Activated naive CD4-positive, alpha-beta T cell treated with anti-CD3 and anti-CD28 coated beads, Interleukin-2, amount 50 U/mL, for 72 hours (primary cell): ENCODE measurements at regions not wholly inside any gene's neighbourhood (a gene's known extent, or its start where the extent isn't known, plus 50 kb on each side); places are given as distances from the start of the nearest gene placed in this dataset.
"Not testable (repeated sequence)": the region's sequence is repeated elsewhere in the genome, so short reads cannot be mapped to it uniquely, and the experiment has no call there.

Experiments
- ATAC-seq, 2 donors: fragments of 150-1000 bp; cut with Tn5 transposase; 2 replicates each; pipeline ENCODE4 v1.10.0; 2021; ENCODE audit warnings: mild to moderate bottlenecking in 2 of 2, moderate library complexity in 2 of 2
- DNase-seq, 2 donors: peaks; one replicate each; pipeline ENCODE4 v3.0.0; 2021 to 2022; ENCODE audit warnings: low spot score in 2 of 2
- H3K27ac Mint-ChIP-seq, 2 donors: one replicate each; pipeline ENCODE4 v1.8.0; 2022; ENCODE audit warnings: mild to moderate bottlenecking in 2 of 2, mixed read lengths in 2 of 2
- H3K36me3 Mint-ChIP-seq, 2 donors: one replicate each; pipeline ENCODE4 v1.8.0; 2022; ENCODE audit warnings: mixed read lengths in 2 of 2
- H3K9me3 Mint-ChIP-seq, 2 donors: one replicate each; pipeline ENCODE4 v1.8.0; 2022; ENCODE audit warnings: mixed read lengths in 2 of 2

DNA sequence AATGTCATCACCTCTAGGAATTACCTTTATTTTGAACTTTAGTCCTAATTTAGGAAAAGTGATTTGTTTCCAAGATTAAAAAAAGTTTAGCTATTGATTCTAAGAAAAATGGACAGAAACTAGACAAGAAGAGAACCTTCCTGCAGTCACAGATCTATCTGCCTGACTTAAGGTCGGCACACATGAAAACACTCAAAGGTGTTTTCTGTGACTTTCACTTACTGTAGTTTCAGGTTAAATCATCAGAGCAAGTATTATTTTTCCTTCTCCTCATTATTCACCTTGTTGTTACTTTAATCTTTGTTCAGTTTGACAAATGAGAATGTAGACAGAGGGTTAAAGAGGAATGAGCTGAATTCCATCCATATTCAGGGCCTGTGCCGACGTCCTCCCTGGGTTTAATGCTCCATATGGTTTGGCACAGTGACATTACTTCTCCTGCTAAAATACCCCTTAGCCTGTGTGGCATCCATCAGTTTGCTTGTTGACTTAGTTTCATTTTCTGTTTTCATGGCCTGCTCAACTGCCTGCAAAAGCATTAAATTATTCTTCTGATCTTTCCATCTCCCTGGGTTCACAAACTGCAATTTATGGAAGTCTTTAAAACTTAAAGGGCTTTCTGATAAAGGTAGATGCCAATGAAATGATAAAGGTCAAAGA lies 352.7 kb downstream of the NKX6-1 start:
- H3K9me3 Mint-ChIP-seq, result peaks cover 0 to 3% of the 10 kb centered on the region in 2 donors

DNA sequence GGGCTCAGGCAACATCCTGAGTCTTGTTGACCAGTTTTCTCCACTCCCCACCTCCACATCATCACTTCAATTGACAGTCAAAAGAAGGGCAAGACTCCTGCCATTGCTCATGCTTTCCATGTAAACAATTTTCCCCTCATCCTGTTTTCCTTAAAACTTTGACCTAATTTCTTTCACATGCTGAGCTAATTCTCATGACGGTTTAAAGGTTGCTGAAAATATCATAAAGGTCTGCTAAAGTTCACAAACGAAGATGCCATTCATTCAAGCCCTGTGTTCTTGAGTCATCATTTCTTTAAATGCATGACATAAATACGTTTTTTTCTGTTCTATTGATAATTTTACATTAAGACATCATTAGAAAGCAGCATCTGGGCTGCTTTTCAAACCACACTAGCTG lies 353.9 kb downstream of the NKX6-1 start:
- DNase-seq, result no peak
- peaks cover 0 to 3% of the 10 kb centered on the region in 2 donors for H3K9me3 Mint-ChIP-seq
- no peak overlapping the region for H3K27ac Mint-ChIP-seq
- no peak for ATAC-seq
- H3K36me3 Mint-ChIP-seq, result no peaks in the 10 kb centered on the region

More for the DNA sequence above, 352.7 kb downstream of the NKX6-1 start:
- Mint-ChIP-seq H3K27ac (no peak overlapping the region), H3K36me3 (no peaks in the 10 kb centered on the region)
- ATAC-seq (no peak), DNase-seq (no peak)

DNA sequence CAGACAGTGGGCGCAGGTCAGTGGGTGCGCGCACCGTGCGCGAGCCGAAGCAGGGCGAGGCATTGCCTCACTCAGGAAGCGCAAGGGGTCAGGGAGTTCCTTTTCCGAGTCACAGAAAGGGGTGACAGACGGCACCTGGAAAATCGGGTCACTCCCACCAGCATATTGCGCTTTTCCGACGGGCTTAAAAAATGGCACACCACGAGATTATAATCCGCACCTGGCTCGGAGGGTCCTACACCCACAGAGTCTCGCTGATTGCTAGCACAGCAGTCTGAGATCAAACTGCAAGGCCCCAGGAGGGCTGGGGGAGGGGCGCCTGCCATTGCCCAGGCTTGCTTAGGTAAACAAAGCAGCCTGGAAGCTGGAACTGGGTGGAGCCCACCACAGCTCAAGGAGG lies 372.2 kb downstream of the NKX6-1 start:
- not testable (repeated sequence) for H3K9me3 Mint-ChIP-seq, H3K27ac Mint-ChIP-seq, H3K36me3 Mint-ChIP-seq, DNase-seq, ATAC-seq

DNA sequence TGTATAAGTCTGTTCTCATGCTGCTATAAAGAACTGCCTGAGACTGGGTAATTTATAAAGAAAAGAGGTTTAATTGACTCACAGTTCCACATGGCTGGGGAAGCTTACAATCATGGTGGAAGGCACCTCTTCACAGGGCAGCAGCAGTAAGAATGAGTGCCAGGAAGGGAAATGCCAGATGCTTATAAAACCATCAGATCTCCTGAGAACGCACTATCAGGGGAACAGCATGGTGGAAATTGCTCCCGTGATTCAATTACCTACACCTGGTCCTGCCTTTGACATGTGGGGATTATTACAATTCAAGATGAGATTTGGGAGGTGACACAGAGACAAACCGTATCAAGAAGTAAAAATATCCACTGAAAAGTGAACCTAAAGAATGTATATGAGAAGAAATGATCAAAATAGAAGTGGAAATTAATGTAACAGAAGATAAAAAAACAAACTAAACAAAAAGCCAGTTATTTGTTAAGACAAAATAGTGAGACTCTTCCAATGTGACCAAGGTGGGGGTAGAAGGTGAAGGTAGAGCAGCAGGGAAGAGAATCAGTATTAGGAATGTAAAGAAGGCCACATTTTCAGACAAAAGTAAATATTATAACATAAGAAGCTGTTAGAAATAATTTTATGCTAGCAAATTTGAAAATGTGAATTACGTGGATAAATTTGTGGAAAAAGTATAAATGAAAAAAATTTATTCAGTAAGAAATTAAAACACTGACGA lies 372.9 kb downstream of the NKX6-1 start:
- ATAC-seq (no peak), DNase-seq (no peak)
- Mint-ChIP-seq H3K9me3 (peaks cover 5 to 6% of the 10 kb centered on the region in 2 donors), H3K27ac (no peak overlapping the region), H3K36me3 (peaks cover 0 to 4% of the 10 kb centered on the region in 2 donors)

DNA sequence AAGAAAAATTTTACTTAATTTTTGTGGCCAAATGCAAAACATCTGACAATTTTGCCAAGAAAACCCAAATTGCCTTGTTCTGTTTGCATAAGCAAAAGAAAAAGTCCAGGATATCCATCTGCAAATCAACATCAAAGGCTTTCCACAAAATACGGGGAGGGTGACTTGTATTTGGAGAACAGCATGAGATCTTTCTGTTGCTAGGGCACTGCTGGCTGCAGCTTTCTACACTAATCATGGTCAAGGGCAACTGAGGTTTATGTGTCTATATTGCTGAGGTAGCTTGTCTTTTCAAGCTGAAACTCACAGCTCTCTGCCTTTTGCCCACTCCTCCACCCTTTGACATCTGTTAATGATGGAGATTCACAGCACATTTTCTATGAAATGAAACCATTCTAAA lies 389.1 kb downstream of the NKX6-1 start:
- no peak for DNase-seq
- H3K27ac Mint-ChIP-seq, result no peak overlapping the region
- no peaks in the 10 kb centered on the region for H3K36me3 Mint-ChIP-seq
- H3K9me3 Mint-ChIP-seq, result peaks cover 7 to 10% of the 10 kb centered on the region in 2 donors
- ATAC-seq, result no peak

DNA sequence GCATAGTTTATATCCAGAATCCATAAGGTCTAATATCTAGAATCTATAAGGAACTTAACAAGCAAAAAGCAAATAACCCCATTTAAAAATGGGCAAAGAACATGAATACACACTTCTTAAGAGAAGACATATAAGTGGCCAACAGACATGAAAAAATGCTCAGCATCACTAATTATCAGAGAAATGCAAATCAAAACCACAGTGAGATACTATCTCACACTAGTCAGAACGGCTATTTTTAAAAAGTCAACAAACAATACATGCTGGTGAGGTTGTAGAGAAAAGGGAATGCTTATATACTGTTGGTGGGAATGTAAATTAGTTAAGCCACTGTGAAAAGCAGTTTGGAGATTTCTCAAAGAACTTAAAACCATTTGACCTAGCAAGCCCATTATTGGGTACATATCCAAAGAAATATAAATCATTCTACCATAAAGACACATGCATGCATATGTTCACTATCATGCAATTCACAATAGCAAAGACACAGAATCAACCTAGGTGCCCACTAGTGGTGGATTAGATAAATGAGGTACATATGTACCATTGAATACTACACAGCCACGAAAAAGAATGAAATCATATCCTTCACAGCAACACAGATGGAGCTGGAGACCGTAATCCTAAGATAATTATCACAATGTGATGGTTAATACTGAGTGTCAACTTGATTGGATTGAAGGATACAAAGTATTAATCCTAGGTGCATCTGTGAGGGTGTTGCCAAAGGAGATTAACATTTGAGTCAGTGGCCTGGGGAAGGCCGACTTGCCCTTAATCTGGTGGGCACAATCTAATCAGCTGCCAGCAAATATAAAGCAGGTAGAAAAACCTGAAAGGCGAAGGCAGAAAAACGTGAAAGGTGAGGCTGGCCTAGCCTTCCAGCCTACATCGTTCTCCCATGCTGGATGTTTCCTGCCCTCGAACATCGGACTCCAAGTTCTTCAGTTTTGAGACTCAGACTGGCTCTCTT lies 397.2 kb downstream of the NKX6-1 start:
- H3K36me3 Mint-ChIP-seq, ATAC-seq, H3K9me3 Mint-ChIP-seq, DNase-seq, H3K27ac Mint-ChIP-seq: not testable (repeated sequence)

DNA sequence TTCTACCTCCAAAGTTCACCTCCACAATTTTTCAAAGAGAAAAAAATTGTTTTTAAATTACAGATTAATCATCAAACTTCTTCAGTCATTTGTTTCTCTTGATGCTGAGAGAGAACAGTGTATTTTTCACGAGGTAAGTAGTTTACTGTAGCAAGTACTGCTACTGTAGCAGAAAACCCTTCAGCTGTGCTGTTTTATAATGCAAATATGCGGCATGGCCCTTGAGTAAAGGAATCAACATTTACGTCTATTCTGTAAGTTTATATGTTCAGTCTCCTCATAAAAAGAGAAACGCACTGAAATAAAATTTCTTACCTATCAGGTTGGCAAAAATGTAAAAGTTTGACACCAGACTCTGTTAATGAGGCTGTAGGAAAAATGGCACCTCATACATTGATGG lies 399.0 kb downstream of the NKX6-1 start:
- Mint-ChIP-seq H3K9me3 (no peaks in the 10 kb centered on the region), H3K36me3 (no peaks in the 10 kb centered on the region), H3K27ac (no peak overlapping the region)
- ATAC-seq (no peak), DNase-seq (no peak)

DNA sequence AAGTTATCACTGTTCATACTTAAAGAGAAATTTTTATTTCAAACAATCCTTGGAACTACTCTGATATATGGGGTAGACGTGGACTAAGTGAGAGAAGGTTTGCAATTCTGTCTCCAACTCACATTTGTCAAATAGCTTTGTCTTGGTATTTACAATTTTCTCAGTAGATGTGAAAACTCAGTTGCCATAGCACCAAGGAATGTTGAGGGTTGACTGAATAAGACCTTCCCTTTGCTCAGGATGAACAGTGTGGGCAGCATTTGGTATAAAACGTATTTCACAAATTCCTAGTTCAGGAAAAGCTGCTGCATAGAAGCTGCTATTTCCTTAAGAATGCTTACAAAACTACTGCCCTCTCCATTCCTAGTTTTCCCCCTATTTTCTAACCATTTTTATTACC lies 399.5 kb downstream of the NKX6-1 start:
- Mint-ChIP-seq H3K27ac (no peak overlapping the region), H3K9me3 (no peaks in the 10 kb centered on the region), H3K36me3 (no peaks in the 10 kb centered on the region)
- DNase-seq, result no peak
- ATAC-seq, result no peak

DNA sequence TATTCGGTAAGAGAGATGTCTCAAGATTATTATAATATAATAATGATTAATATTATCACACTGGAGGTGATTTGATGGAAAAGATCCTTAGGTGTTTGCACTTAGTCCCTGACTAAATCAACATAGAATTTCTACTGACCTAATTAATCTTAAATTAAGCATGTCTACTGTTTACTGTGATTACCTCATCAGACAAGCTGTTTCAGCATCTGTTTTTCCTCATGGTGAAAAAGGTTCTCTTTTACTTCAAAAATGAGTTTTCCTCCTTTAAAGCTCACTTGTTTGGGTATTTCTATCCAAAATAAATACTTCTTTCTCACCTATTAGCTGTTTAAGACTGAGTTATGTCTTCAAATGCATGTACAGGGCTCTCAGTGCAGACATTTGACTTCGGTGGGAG lies 407.8 kb downstream of the NKX6-1 start:
- ATAC-seq, result no peak
- no peak overlapping the region for H3K27ac Mint-ChIP-seq

DNA sequence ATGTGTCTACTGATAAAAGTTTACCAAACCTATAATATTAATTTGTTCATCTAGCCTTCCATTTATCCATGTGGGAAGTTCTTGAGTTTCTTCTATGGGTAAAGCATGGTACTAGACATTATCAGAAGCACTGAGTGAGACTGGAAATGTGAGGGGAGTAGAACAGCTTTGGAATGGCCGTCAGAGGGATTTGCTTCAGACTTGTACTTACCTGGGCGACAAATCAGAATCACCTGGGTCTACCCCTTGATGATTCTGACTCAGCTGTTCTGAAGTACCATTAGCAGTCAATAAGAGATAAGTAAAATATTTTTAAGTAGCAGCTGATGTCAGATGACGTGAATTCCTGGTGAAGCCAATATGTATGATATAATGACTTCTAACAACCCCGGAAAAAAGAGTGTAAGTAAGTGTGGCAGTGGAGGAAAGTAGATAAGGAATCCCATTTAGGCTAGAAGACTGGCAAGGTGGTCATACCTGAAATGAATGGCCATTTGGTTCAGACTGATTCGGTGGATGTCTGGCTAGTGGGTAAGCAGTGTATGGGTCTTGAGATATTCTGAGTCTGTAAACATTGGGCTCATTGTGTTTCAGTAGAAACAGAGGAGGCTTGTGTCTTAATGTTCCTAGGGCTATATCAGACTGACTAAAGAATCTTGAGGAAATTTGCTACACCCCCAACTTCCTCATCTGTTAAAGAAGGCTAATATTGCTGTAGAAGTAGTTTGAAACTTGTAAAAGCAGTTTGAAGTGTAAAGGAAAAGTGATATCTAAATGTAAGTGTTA lies 409.2 kb downstream of the NKX6-1 start:
- no peak for DNase-seq
- Mint-ChIP-seq H3K36me3 (no peaks in the 10 kb centered on the region), H3K27ac (no peak overlapping the region), H3K9me3 (peaks cover 0 to 4% of the 10 kb centered on the region in 2 donors)
- no peak for ATAC-seq

More for the DNA sequence above, 407.8 kb downstream of the NKX6-1 start:
- DNase-seq, result no peak
- Mint-ChIP-seq H3K9me3 (no peaks in the 10 kb centered on the region), H3K36me3 (no peaks in the 10 kb centered on the region)

DNA sequence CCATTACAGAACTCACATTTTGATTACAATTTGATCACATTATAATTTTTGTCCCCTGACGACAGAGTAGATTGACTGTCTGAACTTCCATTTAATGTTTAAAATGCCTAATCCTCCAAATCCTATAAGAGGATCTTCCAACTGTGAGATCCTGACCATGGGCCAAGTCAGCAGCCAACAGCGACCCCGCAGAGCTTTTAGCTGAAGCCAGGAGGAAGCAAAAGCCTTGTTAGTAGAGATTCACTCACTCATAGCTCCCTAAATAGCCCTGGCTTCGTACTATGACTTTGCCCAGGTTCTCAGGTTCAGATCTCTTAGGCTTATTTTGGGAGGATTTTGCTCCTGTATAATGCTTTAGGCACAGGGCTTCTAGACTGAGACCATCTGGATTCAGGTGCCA lies 413.1 kb downstream of the NKX6-1 start:
- ATAC-seq (no peak), DNase-seq (no peak)
- H3K9me3 Mint-ChIP-seq, result peaks cover 11 to 16% of the 10 kb centered on the region in 2 donors
- H3K27ac Mint-ChIP-seq, result no peak overlapping the region
- no peaks in the 10 kb centered on the region for H3K36me3 Mint-ChIP-seq

DNA sequence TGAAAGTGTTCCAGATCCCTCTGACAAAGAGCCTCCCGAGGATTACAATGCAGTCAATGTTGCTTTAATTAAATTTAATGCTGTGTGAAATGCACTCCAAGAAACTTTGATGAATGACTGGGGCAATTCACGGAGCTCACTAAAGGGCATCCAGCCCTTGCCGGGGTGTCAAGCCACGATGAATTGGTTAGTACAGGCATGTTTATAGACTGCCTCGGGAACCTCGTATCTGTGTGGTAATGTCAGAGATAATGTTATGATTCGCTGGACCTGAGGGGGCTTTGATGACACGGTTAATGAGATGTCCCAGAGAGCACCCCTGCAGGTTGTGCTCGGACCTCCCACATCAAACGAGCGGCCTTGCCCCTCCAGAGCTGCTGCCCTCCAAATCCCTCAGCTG lies 428.8 kb downstream of the NKX6-1 start:
- ATAC-seq, result no peak
- Mint-ChIP-seq H3K27ac (no peak overlapping the region), H3K36me3 (no peaks in the 10 kb centered on the region), H3K9me3 (peaks cover 3 to 5% of the 10 kb centered on the region in 2 donors)
- no peak for DNase-seq

DNA sequence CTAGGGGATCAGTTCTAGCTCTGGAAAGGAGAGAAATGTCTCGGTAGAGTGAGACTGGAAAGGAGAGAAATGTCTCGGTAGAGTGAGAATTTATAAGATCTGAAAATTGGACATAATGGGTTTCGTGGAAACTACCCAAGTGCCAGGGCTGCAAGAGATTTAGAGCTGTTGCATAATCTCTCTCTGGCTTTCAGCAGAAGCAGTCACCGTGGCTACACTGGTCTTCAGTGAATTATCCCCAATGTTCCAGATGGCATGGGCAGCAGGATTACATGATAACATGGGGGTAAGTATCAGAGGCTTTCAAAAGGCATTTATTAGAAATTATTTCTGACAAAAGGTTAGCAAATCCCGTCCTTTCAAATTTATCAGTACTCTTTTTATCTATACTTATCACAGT lies 435.5 kb downstream of the NKX6-1 start:
- H3K36me3 Mint-ChIP-seq, result no peaks in the 10 kb centered on the region
- H3K9me3 Mint-ChIP-seq, result peaks cover 11 to 14% of the 10 kb centered on the region in 2 donors
- no peak overlapping the region for H3K27ac Mint-ChIP-seq
- DNase-seq (no peak), ATAC-seq (no peak)

DNA sequence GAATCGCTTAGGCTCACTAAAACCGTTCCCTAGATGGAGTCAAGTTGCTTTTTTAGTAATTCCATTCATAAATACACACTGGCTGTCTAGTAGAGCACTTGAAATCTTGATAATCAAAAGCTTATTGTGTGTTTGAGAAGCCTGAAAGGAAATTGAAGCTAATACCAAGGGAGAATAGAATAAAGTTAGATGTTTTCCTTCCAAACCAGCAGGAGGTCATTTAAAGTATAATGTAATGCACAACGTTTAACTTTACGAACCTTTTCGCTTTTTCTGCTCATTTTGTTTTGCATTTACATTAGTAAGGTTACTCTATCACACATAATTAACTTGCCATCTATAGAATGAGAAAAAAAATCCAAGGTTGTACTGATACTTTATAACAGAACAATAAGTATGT lies 440.9 kb downstream of the NKX6-1 start:
- no peaks in the 10 kb centered on the region for H3K36me3 Mint-ChIP-seq
- ATAC-seq, result no peak
- peaks cover 4 to 9% of the 10 kb centered on the region in 2 donors for H3K9me3 Mint-ChIP-seq
- H3K27ac Mint-ChIP-seq, result no peak overlapping the region
- no peak for DNase-seq

DNA sequence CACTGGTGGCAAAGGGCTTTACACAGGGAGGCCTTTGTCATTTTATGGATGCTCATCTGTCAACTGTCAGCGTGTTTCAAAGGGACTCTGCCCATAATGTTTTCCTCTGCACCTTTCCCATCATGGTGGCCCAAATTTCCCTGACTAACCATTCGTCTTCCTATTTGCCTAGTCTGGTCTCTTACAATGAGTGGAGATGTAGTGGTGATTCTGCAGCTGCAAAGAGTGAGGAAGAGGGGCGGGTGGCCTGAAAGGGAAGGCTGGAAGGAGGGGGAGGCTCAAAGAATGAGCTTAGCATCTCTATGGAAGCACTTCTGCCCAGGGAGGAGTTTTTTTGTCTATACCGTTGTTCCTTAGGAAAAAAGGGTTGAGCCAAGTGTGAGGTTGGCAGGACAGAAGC lies 447.5 kb downstream of the NKX6-1 start:
- ATAC-seq (no peak), DNase-seq (no peak)
- H3K27ac Mint-ChIP-seq, result no peak overlapping the region
- no peaks in the 10 kb centered on the region for H3K36me3 Mint-ChIP-seq
- H3K9me3 Mint-ChIP-seq, result peaks cover 0 to 1% of the 10 kb centered on the region in 2 donors

DNA sequence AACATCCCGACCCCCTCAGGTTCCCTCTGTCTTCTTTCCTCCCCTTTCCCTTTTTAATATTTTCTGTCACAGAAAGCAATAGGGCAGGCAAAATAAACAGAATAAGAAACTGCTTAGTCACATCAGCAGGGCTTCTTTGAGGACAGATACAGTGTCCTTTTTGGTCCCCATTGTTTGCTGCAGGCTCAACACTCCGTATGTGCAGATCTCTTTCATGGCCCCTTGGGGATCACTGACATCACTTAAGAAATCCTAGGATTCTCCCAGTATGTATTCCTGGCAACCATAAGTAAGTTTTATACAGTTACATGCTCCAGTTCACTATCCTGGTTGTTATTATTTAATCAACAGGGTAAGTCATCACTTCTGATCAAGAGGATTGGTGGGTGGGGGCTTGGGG lies 448.0 kb downstream of the NKX6-1 start:
- DNase-seq, result no peak
- no peak overlapping the region for H3K27ac Mint-ChIP-seq
- no peaks in the 10 kb centered on the region for H3K36me3 Mint-ChIP-seq
- H3K9me3 Mint-ChIP-seq, result no peaks in the 10 kb centered on the region
- no peak for ATAC-seq
